CD14-positive monocyte (primary cell): ENCODE measurements at regions not wholly inside any gene's neighbourhood (a gene's known extent, or its start where the extent isn't known, plus 50 kb on each side); places are given as distances from the start of the nearest gene placed in this dataset.

ENCODE experiments used
- DNase-seq, 3 donors: peaks; one replicate each; pipeline ENCODE4 v3.0.0-alpha.2; 2011 to 2022
- H2AFZ ChIP-seq: 2 replicates; pipeline ENCODE4 v1.6.0; 2012; ENCODE audit warnings: mild to moderate bottlenecking, low read depth, low read length, inconsistent platforms; ENCODE audit not compliant: insufficient read depth, poor library complexity, severe bottlenecking
- H3K27ac ChIP-seq, 2 donors: 1 replicate in 1 of 2; 2 replicates in 1 of 2; pipeline ENCODE4 v1.5.1; 2012 to 2013; ENCODE audit warnings: low read length in 2 of 2, control low read depth in 1 of 2, inconsistent platforms in 1 of 2, low read depth in 1 of 2, mild to moderate bottlenecking in 1 of 2
- H3K27me3 ChIP-seq, 2 donors: one replicate each; pipeline versions ENCODE4 v1.6.0 to v1.6.1; 2011 to 2013; ENCODE audit warnings: low read length in 2 of 2; ENCODE audit not compliant: control insufficient read depth in 2 of 2, insufficient read depth in 2 of 2
- H3K36me3 ChIP-seq, 2 donors: replicated peaks in 1 of 2; 1 replicate in 1 of 2; 2 replicates in 1 of 2; pipeline versions ENCODE4 v1.5.1 to v1.6.1; 2012 to 2013; ENCODE audit warnings: low read length in 2 of 2, control low read depth in 1 of 2, inconsistent platforms in 1 of 2, mild to moderate bottlenecking in 1 of 2; ENCODE audit not compliant: insufficient read depth in 2 of 2, control insufficient read depth in 1 of 2
- H3K4me1 ChIP-seq, 2 donors: 1 replicate in 1 of 2; 2 replicates in 1 of 2; pipeline versions ENCODE4 v1.5.1 to v1.6.1; 2012 to 2013; ENCODE audit warnings: low read length in 2 of 2, control low read depth in 1 of 2, inconsistent platforms in 1 of 2, mild to moderate bottlenecking in 1 of 2, moderate library complexity in 1 of 2; ENCODE audit not compliant: insufficient read depth in 2 of 2, control insufficient read depth in 1 of 2
- H3K4me2 ChIP-seq: replicated peaks from 2 replicates; pipeline ENCODE3; 2012; ENCODE audit warnings: low read length, moderate library complexity, mild to moderate bottlenecking; ENCODE audit not compliant: poor library complexity, severe bottlenecking; ENCODE audit errors: extremely low read depth
- H3K4me3 ChIP-seq, 3 experiments: fragments of 200-600 bp in 1 of 3; sonication (generic) in 1 of 3; replicated peaks in 1 of 3; 1 replicate in 2 of 3; 2 replicates in 1 of 3; pipeline ENCODE4 v1.5.1; 2011 to 2013; ENCODE audit warnings: low read length in 3 of 3, mild to moderate bottlenecking in 3 of 3, control low read depth in 2 of 3, low read depth in 2 of 3, inconsistent platforms in 1 of 3, moderate library complexity in 1 of 3
- H3K79me2 ChIP-seq: 2 replicates; pipeline ENCODE4 v1.6.0; 2012; ENCODE audit warnings: mild to moderate bottlenecking, control low read depth, inconsistent platforms, low read length, moderate library complexity; ENCODE audit not compliant: insufficient read depth
- H3K9ac ChIP-seq: 2 replicates; pipeline ENCODE4 v1.6.0; 2017; ENCODE audit warnings: low read length, mild to moderate bottlenecking; ENCODE audit not compliant: insufficient read depth, poor library complexity, severe bottlenecking
- H3K9me3 ChIP-seq, 2 donors: replicated peaks in 1 of 2; 1 replicate in 1 of 2; 2 replicates in 1 of 2; pipeline versions ENCODE4 v1.5.1 to v1.6.1; 2012 to 2013; ENCODE audit warnings: low read length in 2 of 2, control low read depth in 1 of 2; ENCODE audit not compliant: control insufficient read depth in 1 of 2, insufficient read depth in 1 of 2
- H4K20me1 ChIP-seq: 2 replicates; pipeline ENCODE4 v1.6.0; 2012; ENCODE audit warnings: mild to moderate bottlenecking, low read length, control low read depth, moderate library complexity; ENCODE audit not compliant: insufficient read depth
- H3K27ac Mint-ChIP-seq, 7 donors: one replicate each; pipeline ENCODE4 v1.8.0; 2020; ENCODE audit warnings: mild to moderate bottlenecking in 7 of 7, mixed read lengths in 7 of 7, moderate library complexity in 6 of 7, inconsistent platforms in 2 of 7
- H3K27me3 Mint-ChIP-seq, 3 donors: one replicate each; pipeline ENCODE4 v1.8.0; 2021 to 2022; ENCODE audit warnings: low read depth in 3 of 3, mild to moderate bottlenecking in 3 of 3, mixed read lengths in 3 of 3, moderate library complexity in 3 of 3, inconsistent platforms in 1 of 3
- H3K36me3 Mint-ChIP-seq, 2 donors: one replicate each; pipeline ENCODE4 v1.8.0; 2020; ENCODE audit warnings: mixed read lengths in 2 of 2, inconsistent platforms in 1 of 2, mild to moderate bottlenecking in 1 of 2
- H3K4me1 Mint-ChIP-seq: one replicate; pipeline ENCODE4 v1.8.0; 2020; ENCODE audit warnings: mild to moderate bottlenecking, mixed read lengths
- H3K4me3 Mint-ChIP-seq, 2 donors: one replicate each; pipeline ENCODE4 v1.8.0; 2020; ENCODE audit warnings: mild to moderate bottlenecking in 2 of 2, mixed read lengths in 2 of 2, moderate library complexity in 1 of 2
- H3K9me3 Mint-ChIP-seq, 7 donors: one replicate each; pipeline ENCODE4 v1.8.0; 2020 to 2022; ENCODE audit warnings: mixed read lengths in 7 of 7, mild to moderate bottlenecking in 6 of 7, moderate library complexity in 6 of 7, inconsistent platforms in 2 of 7
- WGBS: methylation state at CpG from one replicate; pipeline ENCODE4 v1.1.5; 2013; ENCODE audit warnings: missing lambda C conversion rate; ENCODE audit not compliant: insufficient coverage; 5-methylcytosine and 5-hydroxymethylcytosine counted together
- intact Hi-C, 2 donors: fragments of 100-400 bp; cut with micrococcal nuclease; formaldehyde crosslinking; loops; one replicate each; pipeline versions ENCODE4 v1.15.0 to v1.15.1; 2023
- TF ChIP-seq, protein P1 (sequence below): fragments of 200-600 bp; IDR thresholded peaks from one replicate; pipeline ENCODE4 v1.8.0; 2022; ENCODE audit warnings: antibody characterized with exemption, mild to moderate bottlenecking

- H3K27ac ChIP-seq: no peak overlapping the region
- H3K9me3 Mint-ChIP-seq: peaks cover 0 to 8% (median 7%) of the 10 kb centered on the region in 7 donors
- H3K4me3 ChIP-seq: no peak overlapping the region
- H3K27ac Mint-ChIP-seq: no peak overlapping the region
- H3K36me3 ChIP-seq: no peaks in the 10 kb centered on the region
- no peak overlapping the region for H3K4me2 ChIP-seq
- H4K20me1 ChIP-seq: no peaks in the 10 kb centered on the region
- DNase-seq: no peak
- no peaks in the 10 kb centered on the region for H3K79me2 ChIP-seq
- H3K4me1 ChIP-seq: no peaks in the 10 kb centered on the region
- no peak overlapping the region for H3K4me3 Mint-ChIP-seq
- no peaks in the 10 kb centered on the region for H3K36me3 Mint-ChIP-seq
- H3K4me1 Mint-ChIP-seq: no peaks in the 10 kb centered on the region
- 100% methylated on average over 1 of the region's 2 CpGs for WGBS
- intact Hi-C loops: no loop called here
- no peak overlapping the region for H2AFZ ChIP-seq
- no peaks in the 10 kb centered on the region for H3K27me3 Mint-ChIP-seq
- H3K9ac ChIP-seq: no peak overlapping the region
- TF ChIP-seq, protein P1, sequence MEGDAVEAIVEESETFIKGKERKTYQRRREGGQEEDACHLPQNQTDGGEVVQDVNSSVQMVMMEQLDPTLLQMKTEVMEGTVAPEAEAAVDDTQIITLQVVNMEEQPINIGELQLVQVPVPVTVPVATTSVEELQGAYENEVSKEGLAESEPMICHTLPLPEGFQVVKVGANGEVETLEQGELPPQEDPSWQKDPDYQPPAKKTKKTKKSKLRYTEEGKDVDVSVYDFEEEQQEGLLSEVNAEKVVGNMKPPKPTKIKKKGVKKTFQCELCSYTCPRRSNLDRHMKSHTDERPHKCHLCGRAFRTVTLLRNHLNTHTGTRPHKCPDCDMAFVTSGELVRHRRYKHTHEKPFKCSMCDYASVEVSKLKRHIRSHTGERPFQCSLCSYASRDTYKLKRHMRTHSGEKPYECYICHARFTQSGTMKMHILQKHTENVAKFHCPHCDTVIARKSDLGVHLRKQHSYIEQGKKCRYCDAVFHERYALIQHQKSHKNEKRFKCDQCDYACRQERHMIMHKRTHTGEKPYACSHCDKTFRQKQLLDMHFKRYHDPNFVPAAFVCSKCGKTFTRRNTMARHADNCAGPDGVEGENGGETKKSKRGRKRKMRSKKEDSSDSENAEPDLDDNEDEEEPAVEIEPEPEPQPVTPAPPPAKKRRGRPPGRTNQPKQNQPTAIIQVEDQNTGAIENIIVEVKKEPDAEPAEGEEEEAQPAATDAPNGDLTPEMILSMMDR: no peak
- H3K9me3 ChIP-seq: no peaks in the 10 kb centered on the region
- no peaks in the 10 kb centered on the region for H3K27me3 ChIP-seq
Observed at GRCh38 chr4:22932326-22932725, 239.6 kb downstream of the GBA3 start.

GRCh38 chr4:22922426-22922825 lies 229.7 kb downstream of the GBA3 start:
- Histone ChIP-seq H4K20me1 (no peaks in the 10 kb centered on the region), H3K4me2 (no peak overlapping the region), H3K4me3 (no peak overlapping the region), H3K4me1 (no peaks in the 10 kb centered on the region), H3K79me2 (no peaks in the 10 kb centered on the region), H3K27me3 (no peaks in the 10 kb centered on the region), H3K27ac (no peak overlapping the region), H3K36me3 (no peaks in the 10 kb centered on the region), H2AFZ (no peak overlapping the region), H3K9me3 (no peaks in the 10 kb centered on the region), H3K9ac (no peak overlapping the region)
- H3K36me3 Mint-ChIP-seq: no peaks in the 10 kb centered on the region
- H3K27ac Mint-ChIP-seq: no peak overlapping the region
- TF ChIP-seq, protein P1: no peak
- no CpG with 5 or more reads among the region's 2 CpGs for WGBS
- intact Hi-C loops: no loop called here
- no peak for DNase-seq
- H3K27me3 Mint-ChIP-seq: peaks cover 0 to 2% (median 0%) of the 10 kb centered on the region in 3 donors
- no peaks in the 10 kb centered on the region for H3K4me1 Mint-ChIP-seq
- H3K9me3 Mint-ChIP-seq: peaks cover 0 to 7% (median 0%) of the 10 kb centered on the region in 7 donors
- H3K4me3 Mint-ChIP-seq: no peak overlapping the region
